ENCODE measurements at regions not wholly inside any gene's neighbourhood (a gene's known extent, or its start where the extent isn't known, plus 50 kb on each side); places are given as distances from the start of the nearest gene placed in this dataset.
A peak's percentile ranks its signal among the peaks of the same experiment; 100 is the strongest.

DNA sequence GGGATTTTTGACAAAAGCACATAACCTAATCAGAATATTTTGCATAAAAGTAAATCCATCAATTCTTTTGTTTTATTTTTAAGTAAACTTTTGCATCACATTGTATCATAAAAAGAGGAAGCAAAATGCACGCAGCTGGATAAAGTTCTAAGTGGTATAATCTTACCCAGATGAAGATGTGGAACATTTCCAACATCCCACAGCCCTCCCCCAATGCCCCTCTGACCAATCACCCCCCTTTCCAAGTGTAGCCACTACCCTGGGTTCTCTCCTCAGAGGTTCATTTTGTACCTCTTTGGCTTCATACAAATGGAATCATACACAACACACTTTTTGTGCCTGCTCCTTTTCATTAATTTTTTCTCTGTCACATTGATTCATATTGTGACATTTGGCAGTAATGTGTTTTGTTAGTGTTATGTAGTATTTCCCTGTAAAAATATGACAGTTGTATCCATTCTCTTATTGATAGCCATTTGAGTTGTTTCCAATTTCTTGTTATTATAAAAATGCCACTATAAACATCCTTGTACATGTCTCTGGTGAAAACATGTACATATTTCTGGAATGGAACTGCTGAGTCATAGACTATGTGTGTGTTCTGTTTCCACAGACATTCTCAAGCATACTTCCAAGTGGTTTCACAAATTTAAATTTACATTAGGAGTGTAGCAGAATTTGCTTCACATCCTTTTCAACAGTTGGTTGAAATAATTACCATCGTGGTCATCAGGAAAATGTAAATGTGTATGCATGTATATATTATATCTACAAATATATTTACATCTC lies 92.9 kb upstream of the SYNDIG1 start:
- DNase-seq (ENCODE audit: low read depth, low spot score): peak; percentile 54

DNA sequence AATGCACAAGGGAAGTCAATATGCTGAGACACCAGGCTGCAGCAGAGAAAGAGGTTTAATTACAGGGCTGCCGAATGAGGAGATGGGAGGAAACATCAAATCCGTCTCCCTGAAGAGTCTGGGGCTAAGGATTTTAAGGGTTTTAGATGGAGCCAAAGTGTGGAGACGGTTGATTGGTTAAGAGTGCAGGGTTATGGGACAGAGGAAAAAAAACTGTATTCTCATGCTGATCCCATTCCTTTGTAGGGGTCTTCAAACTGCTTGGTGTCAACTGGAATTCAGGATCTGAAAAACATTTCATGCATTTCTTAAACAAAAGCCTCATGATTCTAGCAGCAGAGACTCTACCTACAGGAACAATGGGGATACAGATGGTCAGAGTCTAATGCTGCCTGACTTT lies 96.1 kb upstream of the SYNDIG1 start:
- no peak for DNase-seq (ENCODE audit: low read depth, low spot score)

DNA sequence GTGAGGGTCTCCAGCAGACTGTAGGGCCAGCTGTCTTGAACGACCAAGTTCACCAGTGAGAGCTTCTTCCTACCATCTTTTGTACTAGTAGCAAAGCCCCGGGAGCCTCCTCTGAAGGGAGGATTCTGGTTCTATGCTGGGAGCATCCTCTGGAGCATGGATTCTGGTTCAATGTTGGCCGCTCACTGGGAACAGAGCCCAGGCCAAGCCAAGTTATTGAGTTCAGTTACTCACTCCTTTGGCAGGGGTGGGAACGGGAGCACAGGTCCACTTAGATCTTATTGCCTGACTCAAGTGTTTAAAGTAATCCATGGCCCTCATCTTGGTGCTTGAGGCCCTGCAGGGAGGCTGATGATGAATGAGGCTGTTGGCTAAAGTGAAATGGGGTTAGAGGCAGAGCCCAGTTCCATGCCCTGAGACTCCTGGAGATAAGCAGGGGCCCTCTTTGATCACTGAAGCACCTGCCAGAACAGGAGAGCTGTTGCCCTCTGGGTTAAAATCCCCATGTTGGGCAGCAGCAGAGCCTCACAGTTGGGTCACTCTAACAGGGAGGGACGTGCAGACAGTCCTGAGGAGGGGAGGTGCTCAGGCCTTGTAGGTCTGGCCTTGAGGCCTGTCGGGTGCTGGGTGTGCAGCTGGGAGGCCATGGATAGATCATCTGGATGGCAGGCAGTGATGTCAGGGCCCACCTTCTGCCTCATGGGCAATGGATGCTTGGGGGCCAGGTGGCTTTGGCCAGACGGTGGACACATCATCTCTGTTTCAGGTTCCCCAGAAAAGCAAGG lies 98.3 kb upstream of the SYNDIG1 start:
- no peak for DNase-seq (ENCODE audit: low read depth, low spot score)

DNA sequence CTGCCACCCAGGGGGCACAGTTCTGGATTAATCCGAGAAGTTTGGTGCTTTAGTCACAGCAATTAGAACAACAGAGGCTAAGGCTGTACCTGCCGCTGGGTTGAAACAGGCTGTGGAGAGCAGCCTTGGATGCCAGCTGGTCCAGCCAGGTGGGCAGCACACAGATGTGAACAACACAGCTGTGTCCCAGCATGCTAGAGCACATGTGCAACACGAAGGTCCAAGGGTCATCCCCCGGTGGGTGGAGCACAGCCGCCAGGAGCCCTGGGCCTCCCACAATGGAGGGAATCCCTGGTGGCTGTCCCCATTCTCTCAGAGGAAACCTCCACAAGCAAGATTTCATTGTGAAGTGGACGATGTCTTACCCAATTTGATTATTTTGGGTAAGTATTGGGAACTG lies 99.2 kb upstream of the SYNDIG1 start:
- DNase-seq (ENCODE audit: low read depth, low spot score): no peak

DNA sequence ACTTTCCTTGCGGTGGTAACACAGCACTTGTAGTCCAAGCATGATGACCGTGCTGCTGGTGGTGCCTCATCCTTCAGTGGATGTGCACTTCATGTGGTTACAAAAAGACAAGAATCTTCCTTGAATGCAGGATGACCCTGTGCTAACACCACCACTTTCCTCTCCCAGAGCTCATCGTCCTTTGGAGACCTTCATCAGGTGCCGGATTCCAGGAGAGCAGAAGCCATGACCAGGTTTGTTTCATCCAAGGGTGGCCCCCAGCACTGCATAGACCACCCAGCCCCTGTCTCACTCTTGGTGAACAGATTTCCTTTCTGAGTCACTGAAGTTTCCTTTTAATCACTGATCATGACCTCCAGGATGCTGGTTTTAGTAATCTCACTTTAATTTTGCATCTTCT lies 101.2 kb upstream of the SYNDIG1 start:
- no peak for DNase-seq (ENCODE audit: low read depth, low spot score)

GRCh38 chr20:24366336-24367004 lies 103.0 kb upstream of the SYNDIG1 start:
- DNase-seq (ENCODE audit: low read depth, low spot score): peak; percentile 7

DNA sequence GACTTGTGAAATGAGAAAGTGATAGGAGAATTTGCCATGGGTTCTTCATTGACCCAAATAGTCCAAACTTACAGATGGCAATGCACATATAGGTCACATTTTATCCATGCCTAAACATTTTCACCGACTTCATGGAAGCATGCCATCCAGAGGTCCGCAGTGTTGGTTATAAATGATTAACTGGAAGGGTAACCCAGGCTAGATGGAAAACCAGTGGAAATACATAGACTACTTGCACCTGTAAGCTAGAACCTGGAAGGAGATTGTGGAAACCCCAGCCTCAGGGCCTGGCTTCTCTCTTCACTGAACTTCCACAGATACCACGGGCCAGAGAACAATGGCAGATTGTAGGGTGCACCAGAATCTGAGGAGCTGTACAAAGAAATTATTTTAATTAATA lies 103.8 kb upstream of the SYNDIG1 start:
- no peak for DNase-seq (ENCODE audit: low read depth, low spot score)

- no peak for DNase-seq (ENCODE audit: low read depth, low spot score)
Measured at GRCh38 chr20:24364482-24364881, 104.9 kb upstream of the SYNDIG1 start.

GRCh38 chr20:24363031-24363430 lies 106.4 kb upstream of the SYNDIG1 start:
- no peak for DNase-seq (ENCODE audit: low read depth, low spot score)

GRCh38 chr20:24362080-24362479 lies 107.3 kb upstream of the SYNDIG1 start:
- no peak for DNase-seq (ENCODE audit: low read depth, low spot score)

GRCh38 chr20:24361541-24361940 lies 107.9 kb upstream of the SYNDIG1 start:
- DNase-seq (ENCODE audit: low read depth, low spot score): no peak

DNA sequence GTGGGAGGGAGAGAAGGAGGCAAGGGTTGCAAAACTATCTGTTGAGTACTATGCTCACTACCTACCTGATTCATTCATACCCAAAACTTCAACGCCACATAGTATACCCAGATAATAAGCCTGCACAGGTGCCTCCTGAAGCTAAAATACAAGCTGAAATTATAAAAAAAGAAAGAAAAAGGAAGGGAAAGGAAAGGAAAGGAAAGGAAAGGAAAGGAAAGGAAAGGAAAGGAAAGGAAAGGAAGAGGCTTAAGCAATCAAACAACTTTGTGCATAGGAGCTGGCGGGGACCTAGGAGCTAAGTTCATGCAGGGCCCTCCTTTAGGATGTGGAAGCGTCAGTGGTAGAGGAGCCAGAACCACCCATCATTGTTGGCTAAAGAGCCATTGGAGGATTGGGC lies 108.9 kb upstream of the SYNDIG1 start:
- DNase-seq (ENCODE audit: low read depth, low spot score): no peak

- DNase-seq (ENCODE audit: low read depth, low spot score): no peak
Measured at GRCh38 chr20:24359321-24360027, 110.0 kb upstream of the SYNDIG1 start.

DNA sequence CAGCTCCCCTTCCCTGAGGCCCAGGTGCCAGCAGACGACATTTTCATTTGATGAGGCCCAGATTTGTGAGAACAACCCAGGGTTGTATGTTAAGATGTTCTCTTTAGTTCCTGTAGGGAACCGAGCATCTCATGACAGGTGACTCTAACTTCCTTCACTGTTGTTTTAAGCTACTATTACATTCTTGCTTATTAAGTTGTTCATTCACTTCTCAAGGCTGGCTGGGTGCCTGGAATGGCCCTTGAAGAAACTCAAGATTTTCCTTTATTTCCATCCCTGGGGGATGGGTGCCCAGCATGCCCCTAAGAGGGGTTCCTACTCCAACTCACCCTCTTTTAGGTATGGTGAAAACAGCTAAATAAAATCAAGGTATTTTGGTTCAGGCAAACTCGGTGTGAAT lies 111.5 kb upstream of the SYNDIG1 start:
- no peak for DNase-seq (ENCODE audit: low read depth, low spot score)

- peak; percentile 7 for DNase-seq (ENCODE audit: low read depth, low spot score)
Measured at GRCh38 chr20:24357177-24357576, 112.3 kb upstream of the SYNDIG1 start.

GRCh38 chr20:24353135-24353690 lies 116.2 kb upstream of the SYNDIG1 start:
- DNase-seq (ENCODE audit: low read depth, low spot score): no peak

- no peak for DNase-seq (ENCODE audit: low read depth, low spot score)
Measured at GRCh38 chr20:24350923-24351368, 118.5 kb upstream of the SYNDIG1 start.

DNA sequence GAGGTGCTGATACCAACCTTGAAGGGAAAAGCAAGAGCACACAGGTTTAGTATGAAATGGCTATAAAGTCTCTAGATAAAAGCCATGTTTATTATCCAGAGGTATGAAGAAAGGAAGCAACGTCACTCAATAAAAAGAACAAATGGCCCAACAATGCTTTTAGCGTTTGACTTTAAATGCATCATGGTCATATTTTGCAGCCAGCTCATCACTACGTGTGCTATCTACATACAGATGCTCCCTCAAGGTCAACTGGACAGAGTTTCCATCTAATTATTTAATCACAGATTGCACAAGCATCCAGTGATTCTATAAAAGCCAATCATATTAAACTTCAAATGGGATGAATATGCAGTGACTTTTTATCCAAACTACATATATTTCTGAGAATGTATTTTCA lies 127.6 kb upstream of the SYNDIG1 start:
- DNase-seq (ENCODE audit: low read depth, low spot score): no peak

GRCh38 chr20:24340933-24341332 lies 128.5 kb upstream of the SYNDIG1 start:
- no peak for DNase-seq (ENCODE audit: low read depth, low spot score)

GRCh38 chr20:24339210-24339641 lies 130.2 kb upstream of the SYNDIG1 start:
- DNase-seq (ENCODE audit: low read depth, low spot score): peak; percentile 14

GRCh38 chr20:24337551-24337950 lies 131.9 kb upstream of the SYNDIG1 start:
- DNase-seq (ENCODE audit: low read depth, low spot score): no peak

All from astrocyte of the hippocampus (primary cell).